ENCODE measurements at regions not wholly inside any gene's neighbourhood (a gene's known extent, or its start where the extent isn't known, plus 50 kb on each side); places are given as distances from the start of the nearest gene placed in this dataset.

DNA sequence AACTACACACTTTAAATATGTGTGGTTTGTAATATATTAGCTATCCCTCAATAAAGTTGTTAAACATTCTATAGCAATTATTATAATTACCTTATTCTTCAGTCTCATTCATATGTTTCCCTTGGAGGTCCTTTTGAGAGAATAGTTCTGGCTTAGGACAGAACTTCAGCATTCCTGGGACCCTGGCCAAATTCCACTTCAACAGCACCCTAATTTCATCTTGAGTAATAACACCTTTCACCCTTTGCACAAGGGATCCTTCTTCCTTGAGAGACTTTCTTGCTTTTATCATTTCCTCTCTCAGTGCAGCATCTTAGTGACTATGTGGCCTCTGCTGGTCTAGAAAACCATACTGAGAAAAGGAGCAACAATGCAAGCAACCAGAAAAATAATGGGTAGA, 255.9 kb downstream of the C11orf87 start:
- TF ChIP-seq SUZ12 (IDR thresholded peaks at IDR 0.05; ENCODE audit: extremely low read depth, insufficient read depth, insufficient read length) = no peak
- no peak for TF ChIP-seq YY1 (IDR thresholded peaks at IDR 0.05; ENCODE audit: insufficient read depth, insufficient read length)

All from NT2/D1 (cell line).